NCI-H1694 (cell line): ENCODE measurements at regions not wholly inside any gene's neighbourhood (a gene's known extent, or its start where the extent isn't known, plus 50 kb on each side); places are given as distances from the start of the nearest gene placed in this dataset.

Source experiments
- DNase-seq: peaks from one replicate; lab custom pipeline; 2025; lab: John Stamatoyannopoulos, UW

GRCh38 chr13:30031488-30031887, 181.1 kb upstream of the UBL3 start:
- no peak for DNase-seq

GRCh38 chr13:30030141-30030750, 179.8 kb upstream of the UBL3 start:
- DNase-seq, result no peak

- DNase-seq, result no peak
These were observed 177.4 kb upstream of the UBL3 start for GRCh38 chr13:30027569-30028455.

- no peak for DNase-seq
These were observed 176.5 kb upstream of the UBL3 start for GRCh38 chr13:30026909-30027308.

- DNase-seq, result no peak
These were observed 175.7 kb upstream of the UBL3 start for GRCh38 chr13:30026093-30026492.

GRCh38 chr13:30025351-30025750, 174.9 kb upstream of the UBL3 start:
- no peak for DNase-seq

- DNase-seq, result no peak
These were observed 173.9 kb upstream of the UBL3 start for GRCh38 chr13:30024125-30024865.

GRCh38 chr13:30023196-30023895, 172.9 kb upstream of the UBL3 start:
- no peak for DNase-seq

GRCh38 chr13:30022796-30023195, 172.4 kb upstream of the UBL3 start:
- no peak for DNase-seq

GRCh38 chr13:30022256-30022655, 171.8 kb upstream of the UBL3 start:
- no peak for DNase-seq

GRCh38 chr13:30021611-30022010, 171.2 kb upstream of the UBL3 start:
- no peak for DNase-seq

GRCh38 chr13:30020726-30021312, 170.4 kb upstream of the UBL3 start:
- DNase-seq, result no peak

- no peak for DNase-seq
These were observed 169.5 kb upstream of the UBL3 start for GRCh38 chr13:30019648-30020626.

GRCh38 chr13:30017880-30018279, 167.5 kb upstream of the UBL3 start:
- DNase-seq, result no peak

- no peak for DNase-seq
These were observed 166.0 kb upstream of the UBL3 start for GRCh38 chr13:30016398-30016797.

GRCh38 chr13:30009411-30009810, 159.0 kb upstream of the UBL3 start:
- DNase-seq, result no peak

GRCh38 chr13:30006246-30006645, 155.8 kb upstream of the UBL3 start:
- no peak for DNase-seq

- no peak for DNase-seq
These were observed 153.8 kb upstream of the UBL3 start for GRCh38 chr13:30004204-30004603.

- DNase-seq, result no peak
These were observed 152.2 kb upstream of the UBL3 start for GRCh38 chr13:30002577-30002976.

- no peak for DNase-seq
These were observed 150.0 kb upstream of the UBL3 start for GRCh38 chr13:30000370-30000765.
